Mucosa of descending colon (tissue), 3 donors: ENCODE measurements at regions not wholly inside any gene's neighbourhood (a gene's known extent, or its start where the extent isn't known, plus 50 kb on each side); places are given as distances from the start of the nearest gene placed in this dataset.

Experiments used
- ATAC-seq: fragments of 200-7000 bp; cut with Tn5 transposase; one replicate; pipeline ENCODE4 v1.9.1; 2020; ENCODE audit warnings: mild to moderate bottlenecking, moderate library complexity
- DNase-seq, 3 donors: peaks; one replicate each; pipeline ENCODE4 v3.0.0-alpha.2; 2020
- H3K36me3 ChIP-seq: fragments of 200-600 bp; one replicate; pipeline ENCODE4 v1.8.0; 2021; ENCODE audit warnings: low read depth, mild to moderate bottlenecking
- H3K4me1 ChIP-seq: fragments of 200-600 bp; one replicate; pipeline ENCODE4 v1.8.0; 2021; ENCODE audit warnings: low read depth, mild to moderate bottlenecking
- H3K4me3 ChIP-seq: fragments of 200-600 bp; one replicate; pipeline ENCODE4 v1.8.0; 2021; ENCODE audit warnings: mild to moderate bottlenecking
- H3K9me3 ChIP-seq: fragments of 200-600 bp; one replicate; pipeline ENCODE4 v1.8.0; 2021; ENCODE audit warnings: mild to moderate bottlenecking
- intact Hi-C, 2 donors: fragments of 100-400 bp; cut with DNase I in 1 of 2; cut with micrococcal nuclease in 1 of 2; formaldehyde crosslinking; loops; one replicate each; pipeline versions ENCODE4 v1.11.0 to v1.11.1; 2022; cut with DNase I, micrococcal nuclease
- TF ChIP-seq, protein P1 (sequence below): fragments of 200-600 bp; IDR thresholded peaks from one replicate; pipeline ENCODE4 v1.8.0; 2022; ENCODE audit warnings: antibody characterized with exemption, mild to moderate bottlenecking
- donor health status: DM: no; HTN: no; CAD: no; lungs with moderate emphysema.
- donor health status: DM: no; HTN: no; CAD: no.
- donor health status: DM: no; HTN: yes; CAD: no.

DNA sequence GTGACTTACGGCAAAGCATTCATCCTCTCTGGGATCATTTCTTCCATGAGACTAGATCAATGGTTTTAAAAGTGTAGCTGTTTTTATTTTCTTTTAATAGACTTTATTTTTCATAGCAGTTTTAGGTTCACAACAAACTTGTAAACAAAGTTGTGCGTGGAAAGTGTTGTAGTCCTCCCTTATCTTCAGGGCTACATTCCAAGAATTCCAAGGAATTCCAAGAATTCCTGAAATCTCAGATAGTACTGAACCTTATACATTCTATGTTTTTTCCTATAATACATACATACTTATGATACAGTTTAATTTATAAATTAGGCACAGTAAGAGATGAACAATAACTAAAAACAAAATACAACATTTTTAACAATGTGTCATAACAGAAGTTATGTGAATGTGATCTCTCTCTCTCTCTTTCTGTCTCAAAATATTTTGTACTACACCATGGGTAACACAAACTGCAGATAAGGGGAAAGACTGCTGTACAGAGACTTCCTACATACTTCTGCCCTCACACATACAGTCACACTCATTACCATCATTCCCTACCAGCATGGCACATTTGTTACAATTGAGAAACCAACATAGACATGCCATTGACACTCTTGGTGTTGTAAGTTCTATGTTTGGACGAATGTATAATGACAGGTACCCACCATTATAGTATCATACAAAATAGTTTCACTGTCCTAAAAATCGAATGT is 1933.2 kb upstream of the WWC1 start:
- Histone ChIP-seq H3K4me3 (no peak overlapping the region), H3K4me1 (no peaks in the 10 kb centered on the region), H3K9me3 (no peaks in the 10 kb centered on the region), H3K36me3 (no peaks in the 10 kb centered on the region)
- no peak for ATAC-seq
- TF ChIP-seq, protein P1, sequence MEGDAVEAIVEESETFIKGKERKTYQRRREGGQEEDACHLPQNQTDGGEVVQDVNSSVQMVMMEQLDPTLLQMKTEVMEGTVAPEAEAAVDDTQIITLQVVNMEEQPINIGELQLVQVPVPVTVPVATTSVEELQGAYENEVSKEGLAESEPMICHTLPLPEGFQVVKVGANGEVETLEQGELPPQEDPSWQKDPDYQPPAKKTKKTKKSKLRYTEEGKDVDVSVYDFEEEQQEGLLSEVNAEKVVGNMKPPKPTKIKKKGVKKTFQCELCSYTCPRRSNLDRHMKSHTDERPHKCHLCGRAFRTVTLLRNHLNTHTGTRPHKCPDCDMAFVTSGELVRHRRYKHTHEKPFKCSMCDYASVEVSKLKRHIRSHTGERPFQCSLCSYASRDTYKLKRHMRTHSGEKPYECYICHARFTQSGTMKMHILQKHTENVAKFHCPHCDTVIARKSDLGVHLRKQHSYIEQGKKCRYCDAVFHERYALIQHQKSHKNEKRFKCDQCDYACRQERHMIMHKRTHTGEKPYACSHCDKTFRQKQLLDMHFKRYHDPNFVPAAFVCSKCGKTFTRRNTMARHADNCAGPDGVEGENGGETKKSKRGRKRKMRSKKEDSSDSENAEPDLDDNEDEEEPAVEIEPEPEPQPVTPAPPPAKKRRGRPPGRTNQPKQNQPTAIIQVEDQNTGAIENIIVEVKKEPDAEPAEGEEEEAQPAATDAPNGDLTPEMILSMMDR = no peak
- no peak for DNase-seq
- intact Hi-C loops = no loop called here

DNA sequence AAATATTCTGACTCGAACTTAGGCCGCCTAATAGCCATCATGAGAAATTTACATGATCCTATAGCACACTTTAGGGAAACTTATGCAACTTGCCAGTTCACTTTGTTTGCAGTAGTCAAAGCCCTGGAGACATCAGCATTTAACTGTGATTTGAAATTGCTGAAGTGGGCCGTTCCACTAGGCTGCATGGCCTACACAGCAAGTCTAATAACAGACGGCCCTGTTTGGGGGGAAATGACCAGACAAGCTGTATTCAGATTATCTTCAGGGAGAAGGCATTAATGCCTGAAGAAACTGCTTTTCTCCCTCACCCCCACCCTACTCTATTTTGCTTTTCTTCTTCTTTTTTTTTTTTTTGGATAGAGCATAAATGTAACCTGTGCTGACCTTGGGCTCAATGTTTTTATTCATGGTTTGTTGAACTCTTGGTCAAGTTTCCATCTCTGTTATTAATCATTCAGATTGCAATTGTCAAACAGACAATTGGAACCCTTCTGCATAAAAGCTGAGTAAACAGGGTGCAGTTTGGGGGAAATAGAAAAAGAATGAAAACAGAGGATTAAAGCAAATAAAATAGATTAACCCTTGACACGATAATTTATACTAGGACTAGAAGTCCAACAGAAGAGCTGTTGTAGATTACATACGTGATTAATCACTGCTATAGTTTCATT is 1928.2 kb upstream of the WWC1 start:
- Histone ChIP-seq H3K4me3 (no peak overlapping the region), H3K4me1 (no peaks in the 10 kb centered on the region), H3K36me3 (no peaks in the 10 kb centered on the region), H3K9me3 (no peaks in the 10 kb centered on the region)
- TF ChIP-seq, protein P1 = no peak
- no peak for DNase-seq
- intact Hi-C loops = no loop called here
- no peak for ATAC-seq

DNA sequence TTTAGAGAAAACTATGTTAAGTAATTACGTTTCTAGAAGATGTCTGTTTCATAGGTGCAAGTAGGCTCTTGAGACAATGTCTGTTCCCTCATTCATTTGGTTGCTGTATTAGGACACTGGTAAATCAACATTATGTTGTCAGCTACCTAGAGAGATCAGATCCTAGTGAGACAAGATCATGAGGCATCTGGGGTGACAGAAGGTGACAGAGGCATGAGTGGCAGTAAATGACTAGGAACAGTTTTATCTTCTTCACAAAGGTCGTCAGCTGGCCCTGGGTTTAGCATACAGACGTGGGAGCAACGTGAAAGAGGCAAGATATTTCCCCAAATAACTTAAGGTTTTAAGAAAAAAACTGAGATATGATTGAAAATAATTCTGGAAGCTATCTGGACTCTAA is 1926.3 kb upstream of the WWC1 start:
- Histone ChIP-seq H3K4me3 (no peak overlapping the region), H3K36me3 (no peaks in the 10 kb centered on the region), H3K4me1 (no peaks in the 10 kb centered on the region), H3K9me3 (no peaks in the 10 kb centered on the region)
- intact Hi-C loops = no loop called here
- ATAC-seq = no peak
- TF ChIP-seq, protein P1 = no peak
- DNase-seq = no peak

DNA sequence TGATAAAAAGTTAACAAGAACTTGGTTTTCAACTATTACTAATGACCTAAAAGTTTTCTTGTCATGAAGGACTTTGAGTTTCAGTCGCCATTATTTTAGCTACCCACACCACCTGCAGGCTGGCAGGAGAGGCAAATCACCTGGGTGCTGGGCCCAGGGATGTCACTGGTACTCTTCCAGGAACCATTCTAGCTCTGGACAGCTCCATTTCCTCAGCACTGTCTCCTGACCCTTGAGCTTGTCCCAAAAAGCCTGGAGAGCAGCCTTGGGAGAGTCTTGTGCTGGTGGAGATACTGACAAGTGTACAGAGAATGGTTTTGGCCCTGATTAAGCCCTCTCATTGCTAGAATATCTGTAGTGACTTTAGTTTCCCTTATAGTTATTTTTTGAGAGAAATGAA is 1924.1 kb upstream of the WWC1 start:
- DNase-seq (no peak), ATAC-seq (no peak)
- TF ChIP-seq, protein P1 = no peak
- Histone ChIP-seq H3K4me3 (no peak overlapping the region), H3K4me1 (no peaks in the 10 kb centered on the region), H3K9me3 (no peaks in the 10 kb centered on the region), H3K36me3 (no peaks in the 10 kb centered on the region)
- intact Hi-C loops = no loop called here

DNA sequence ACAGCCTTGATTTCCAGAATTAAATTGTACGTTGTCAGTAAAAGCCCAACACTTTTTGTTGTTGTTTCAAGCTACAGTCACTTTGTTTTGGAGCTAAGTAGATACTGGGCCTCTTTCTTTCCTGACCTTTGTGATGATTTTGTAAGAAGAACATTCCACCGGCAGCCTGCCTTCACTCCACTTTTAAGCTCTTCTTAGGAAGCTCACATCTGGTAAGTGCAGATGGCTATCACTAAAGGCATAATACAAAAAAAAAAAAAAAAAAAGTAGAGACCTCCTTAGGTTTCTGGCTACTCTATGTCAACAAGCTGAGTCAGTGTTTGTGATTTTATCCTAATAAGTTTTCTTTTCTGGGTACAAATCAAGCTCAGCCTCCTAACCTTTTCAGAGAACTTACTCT is 1922.1 kb upstream of the WWC1 start:
- H3K4me3 ChIP-seq = no peak overlapping the region
- H3K36me3 ChIP-seq = no peaks in the 10 kb centered on the region
- H3K9me3 ChIP-seq = peaks cover 6% of the 10 kb centered on the region
- intact Hi-C loops = no loop called here
- TF ChIP-seq, protein P1 = no peak
- ATAC-seq (no peak), DNase-seq (no peak)
- H3K4me1 ChIP-seq = no peaks in the 10 kb centered on the region
